ENCODE measurements at regions not wholly inside any gene's neighbourhood (a gene's known extent, or its start where the extent isn't known, plus 50 kb on each side); places are given as distances from the start of the nearest gene placed in this dataset.
"Not testable (repeated sequence)": the region's sequence is repeated elsewhere in the genome, so short reads cannot be mapped to it uniquely, and the experiment has no call there.

GRCh38 chr4:118410138-118410537, 57.3 kb upstream of the PRSS12 start:
- DNase-seq, result no peak

- no peak for DNase-seq
Measured at GRCh38 chr4:118417325-118417724, 64.5 kb upstream of the PRSS12 start.

- not testable (repeated sequence) for DNase-seq
Measured at GRCh38 chr4:118417800-118418199, 65.0 kb upstream of the PRSS12 start.

- not testable (repeated sequence) for DNase-seq
Measured at GRCh38 chr4:118418396-118418795, 65.6 kb upstream of the PRSS12 start.

- DNase-seq, result not testable (repeated sequence)
Measured at GRCh38 chr4:118419626-118420025, 66.8 kb upstream of the PRSS12 start.

GRCh38 chr4:118424062-118424461, 71.3 kb upstream of the PRSS12 start:
- peak; percentile 7 for DNase-seq

- not testable (repeated sequence) for DNase-seq
Measured at GRCh38 chr4:118428881-118429280, 76.1 kb upstream of the PRSS12 start.

- DNase-seq, result not testable (repeated sequence)
Measured at GRCh38 chr4:118432359-118432758, 79.6 kb upstream of the PRSS12 start.

GRCh38 chr4:118433612-118434375, 81.0 kb upstream of the PRSS12 start:
- not testable (repeated sequence) for DNase-seq

GRCh38 chr4:118435415-118435814, 82.6 kb upstream of the PRSS12 start:
- DNase-seq, result not testable (repeated sequence)

- DNase-seq, result not testable (repeated sequence)
Measured at GRCh38 chr4:118442115-118442837, 89.5 kb upstream of the PRSS12 start.

- DNase-seq, result not testable (repeated sequence)
Measured at GRCh38 chr4:118447397-118447796, 94.6 kb upstream of the PRSS12 start.

- DNase-seq, result not testable (repeated sequence)
Measured at GRCh38 chr4:118454857-118455256, 102.1 kb upstream of the PRSS12 start.

- DNase-seq, result not testable (repeated sequence)
Measured at GRCh38 chr4:118461435-118461834, 108.6 kb upstream of the PRSS12 start.

- DNase-seq, result not testable (repeated sequence)
Measured at GRCh38 chr4:118465831-118466230, 113.0 kb upstream of the PRSS12 start.

- not testable (repeated sequence) for DNase-seq
Measured at GRCh38 chr4:118474001-118474626, 121.3 kb upstream of the PRSS12 start.

- not testable (repeated sequence) for DNase-seq
Measured at GRCh38 chr4:118474771-118475170, 122.0 kb upstream of the PRSS12 start.

- DNase-seq, result not testable (repeated sequence)
Measured at GRCh38 chr4:118475901-118476300, 123.1 kb upstream of the PRSS12 start.

GRCh38 chr4:118477826-118478225, 125.0 kb upstream of the PRSS12 start:
- DNase-seq, result not testable (repeated sequence)

GRCh38 chr4:118485801-118486314, 133.1 kb upstream of the PRSS12 start:
- DNase-seq, result not testable (repeated sequence)

GRCh38 chr4:118492963-118493362, 140.2 kb upstream of the PRSS12 start:
- DNase-seq, result not testable (repeated sequence)

GRCh38 chr4:118494437-118494836, 141.6 kb upstream of the PRSS12 start:
- not testable (repeated sequence) for DNase-seq

Data from renal pelvis (tissue), 1 donor.